HG02852 (cell line): ENCODE measurements at regions not wholly inside any gene's neighbourhood (a gene's known extent, or its start where the extent isn't known, plus 50 kb on each side); places are given as distances from the start of the nearest gene placed in this dataset.

Experiments used
- ATAC-seq: cut with Tn5 transposase; IDR thresholded peaks from one replicate; pipeline ENCODE4 v1.9.1; 2021; ENCODE audit warnings: mild to moderate bottlenecking, moderate library complexity; ENCODE audit not compliant: unreplicated experiment

DNA sequence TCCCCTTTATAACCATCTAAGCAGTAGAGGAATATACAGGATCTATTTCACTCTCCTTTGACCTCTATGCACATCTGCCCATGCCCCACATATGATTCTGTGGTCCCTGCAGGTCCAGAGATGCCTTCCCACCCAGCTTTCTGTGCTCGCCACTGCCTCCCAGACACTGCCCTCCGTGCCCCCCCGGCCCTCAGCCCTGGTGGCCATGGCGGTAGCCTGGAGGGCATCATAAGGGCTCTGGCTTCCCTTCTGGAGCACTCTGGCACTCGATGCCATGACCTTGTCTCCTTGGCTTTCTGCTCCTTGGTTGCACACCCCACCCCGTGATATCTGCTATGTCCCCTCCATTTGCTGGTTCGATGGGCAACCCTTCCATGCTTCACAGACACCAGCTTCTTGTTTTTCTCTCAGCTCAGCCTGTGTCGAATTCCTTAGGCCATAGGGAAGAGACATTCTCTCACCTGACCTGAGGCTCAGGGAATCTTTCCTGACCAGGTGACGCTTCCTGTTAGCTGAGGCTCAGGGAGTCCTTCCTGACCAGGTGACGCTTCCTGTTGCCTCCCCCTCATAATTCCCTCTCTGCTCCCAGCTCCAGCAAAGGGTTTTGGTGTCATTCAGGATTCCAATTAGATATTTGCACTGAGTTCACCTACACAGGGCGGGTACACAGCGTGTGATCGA lies 100.4 kb upstream of the GLI3 start:
- no peak for ATAC-seq

DNA sequence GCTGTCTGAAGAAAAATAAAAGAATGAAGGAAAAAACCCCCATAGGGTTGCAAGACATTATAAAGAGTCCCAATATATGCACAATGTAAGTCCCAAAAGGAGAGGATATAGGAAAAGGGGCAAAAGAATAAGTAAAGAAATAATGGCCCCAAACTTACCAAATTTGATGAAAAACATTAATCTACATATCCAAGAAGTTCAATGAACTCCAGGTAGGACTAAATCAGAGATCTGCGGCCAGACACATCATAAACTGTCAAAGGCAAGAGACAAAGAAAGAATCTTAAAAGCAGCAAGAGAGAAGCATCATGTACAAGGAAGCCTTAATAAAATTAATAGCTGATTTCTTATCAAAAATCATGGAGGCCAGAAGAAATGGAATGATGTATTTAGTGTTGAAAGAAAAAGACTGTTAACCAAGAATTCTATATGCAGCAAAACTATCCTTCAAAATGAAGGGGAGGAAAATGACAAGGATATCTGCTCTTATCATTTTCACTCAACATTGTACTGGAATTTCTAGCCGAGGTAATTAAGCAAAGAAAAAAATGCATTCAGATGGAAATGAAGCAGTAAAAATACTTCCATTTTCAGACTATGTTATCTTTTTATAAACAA lies 95.7 kb upstream of the GLI3 start:
- ATAC-seq = no peak

DNA sequence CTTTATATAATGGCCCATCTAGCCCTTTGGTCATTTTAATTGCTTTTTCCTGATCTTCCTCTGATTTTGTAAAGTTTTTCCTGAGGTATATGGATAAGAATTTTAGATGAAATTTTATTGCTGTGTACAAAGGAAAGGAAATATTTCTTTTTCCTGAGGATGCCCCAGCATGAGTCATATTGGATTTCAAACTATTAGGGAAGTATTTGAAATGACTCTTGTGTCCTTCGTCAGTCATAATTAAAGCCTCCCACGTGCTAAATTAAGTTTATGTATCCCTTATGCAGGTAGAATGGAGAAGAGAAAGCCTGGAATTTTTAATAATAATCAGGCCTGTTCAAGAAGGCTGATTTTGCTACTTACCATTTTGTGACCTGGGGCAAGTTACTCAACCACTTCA lies 82.6 kb upstream of the GLI3 start:
- no peak for ATAC-seq

DNA sequence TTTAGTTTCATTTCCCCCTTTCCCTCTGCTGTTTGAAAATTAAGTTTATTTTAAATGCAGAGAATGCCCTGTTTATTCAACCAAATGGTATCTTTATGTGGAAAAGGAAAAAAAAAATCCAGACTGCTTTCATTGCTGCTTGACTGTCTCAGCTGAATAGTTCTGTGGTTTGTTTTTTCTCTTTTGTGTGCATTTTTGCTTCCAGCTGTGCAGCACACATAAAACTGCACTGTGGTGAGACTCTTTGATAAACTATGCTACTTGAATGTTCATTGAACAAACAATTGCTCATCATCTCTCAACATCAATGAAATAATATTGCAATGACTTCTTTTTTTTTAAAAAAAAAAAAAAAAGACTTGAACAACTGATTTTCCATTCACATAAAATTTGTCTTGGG lies 78.6 kb upstream of the GLI3 start:
- no peak for ATAC-seq

DNA sequence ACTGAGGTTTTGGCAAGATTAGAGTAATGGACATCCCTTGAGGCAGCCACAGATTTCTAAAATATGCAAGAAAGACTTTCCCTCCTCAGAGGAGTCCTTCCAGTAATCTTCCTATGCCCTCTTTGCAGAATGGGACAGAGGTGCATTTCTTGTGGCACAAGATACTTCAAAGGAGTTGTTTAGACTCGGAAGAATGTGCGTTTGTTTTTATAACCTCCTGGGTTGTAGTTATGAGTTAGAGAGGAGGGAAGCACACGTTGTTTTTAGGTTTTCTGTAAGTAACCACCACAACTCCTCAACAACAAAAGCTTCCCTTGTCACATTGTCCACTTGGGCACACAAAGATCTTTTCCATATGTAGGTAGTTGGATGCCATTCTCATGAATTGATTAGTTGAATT lies 78.1 kb upstream of the GLI3 start:
- no peak for ATAC-seq

DNA sequence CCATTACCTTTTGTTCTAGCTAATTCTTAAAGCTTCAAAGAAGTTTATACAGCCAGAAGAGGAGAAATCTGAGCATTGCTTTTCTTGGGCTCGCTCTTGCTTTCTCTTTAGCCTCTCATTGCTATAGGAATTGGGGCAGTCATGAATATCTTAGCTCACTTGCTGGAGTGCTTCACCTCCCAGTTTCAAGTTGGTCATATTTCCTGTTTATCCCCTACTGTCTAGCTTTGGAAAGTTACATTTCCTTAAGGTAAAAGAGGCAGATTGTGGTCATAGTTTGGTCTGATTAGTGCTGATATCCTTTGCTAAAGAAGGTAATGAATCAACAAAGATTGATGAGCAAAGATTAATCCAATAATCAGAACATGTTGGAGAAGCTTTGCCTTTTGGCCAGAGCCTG lies 77.7 kb upstream of the GLI3 start:
- ATAC-seq = no peak

DNA sequence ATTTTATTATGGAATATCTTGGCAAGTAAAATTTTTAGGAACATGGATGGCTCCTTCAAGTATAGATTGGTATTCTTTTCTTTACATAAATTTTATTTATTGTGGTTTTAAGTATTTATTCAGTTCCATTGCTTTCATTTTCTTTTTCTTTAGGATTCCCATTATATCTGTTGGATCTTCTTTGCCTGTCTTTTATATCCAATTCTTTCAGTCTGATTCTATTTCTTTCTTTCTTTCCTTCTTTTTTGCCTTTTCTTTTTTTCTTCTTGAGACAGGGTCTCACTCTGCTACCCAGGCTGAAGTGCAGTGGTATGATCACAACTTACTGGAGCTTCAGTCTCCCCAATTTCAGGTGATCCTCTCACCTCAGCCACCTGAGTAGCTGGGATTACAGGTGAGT lies 74.2 kb upstream of the GLI3 start:
- no peak for ATAC-seq

DNA sequence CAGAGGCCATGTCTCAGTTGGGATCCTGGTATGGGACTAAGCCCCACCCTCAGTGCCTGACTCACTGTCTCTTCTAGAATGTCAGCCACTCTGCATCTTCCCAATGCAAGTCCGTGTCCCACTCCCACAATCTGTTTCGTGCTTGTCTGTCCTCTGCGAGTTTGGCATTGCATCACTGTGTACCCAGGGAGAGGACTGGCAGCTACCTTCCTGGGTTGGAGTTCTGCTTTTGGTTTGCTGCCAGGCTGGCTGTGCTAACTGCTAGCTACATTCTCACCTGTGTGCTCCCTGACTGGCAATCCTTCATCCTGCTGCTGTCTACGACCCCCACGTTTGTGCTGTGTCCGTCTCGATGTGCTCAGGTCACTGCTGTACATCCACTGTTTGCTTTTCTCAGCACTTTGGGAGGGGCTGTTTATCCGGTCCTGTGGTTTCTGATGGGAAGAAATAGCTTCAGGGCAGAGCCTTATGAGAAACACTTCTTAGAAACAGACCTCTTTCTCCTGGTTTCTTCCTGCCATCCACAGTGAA lies 56.0 kb upstream of the GLI3 start:
- ATAC-seq = no peak

DNA sequence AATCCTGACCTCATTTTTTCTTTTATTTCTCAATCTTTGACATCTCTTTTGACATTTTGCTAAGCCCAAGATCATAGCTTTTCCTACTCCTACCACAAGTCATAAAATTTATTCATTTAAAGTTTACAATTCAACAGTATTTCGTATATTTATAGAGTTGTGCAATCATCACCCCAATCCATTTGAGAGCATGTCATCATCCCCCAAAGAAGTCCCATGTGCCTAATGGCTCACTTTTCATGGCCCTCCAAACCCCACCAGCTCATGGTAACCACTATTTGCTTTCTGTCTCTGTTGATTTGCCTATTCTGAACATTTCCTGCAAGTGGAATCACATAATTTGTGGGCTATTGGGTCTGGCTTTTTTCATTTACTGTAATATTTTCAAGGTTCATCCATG lies 52.5 kb upstream of the GLI3 start:
- ATAC-seq = no peak
